Hematopoietic multipotent progenitor cell treated with erythropoietin and hydrocortisone succinate and interleukin-3 and kit ligand, for 17 days (in vitro differentiated cells): ENCODE measurements at regions not wholly inside any gene's neighbourhood (a gene's known extent, or its start where the extent isn't known, plus 50 kb on each side); places are given as distances from the start of the nearest gene placed in this dataset.

Experiments used
- DNase-seq: peaks from one replicate; pipeline ENCODE4 v3.0.0-alpha.2; 2015; ENCODE audit warnings: low spot score

DNA sequence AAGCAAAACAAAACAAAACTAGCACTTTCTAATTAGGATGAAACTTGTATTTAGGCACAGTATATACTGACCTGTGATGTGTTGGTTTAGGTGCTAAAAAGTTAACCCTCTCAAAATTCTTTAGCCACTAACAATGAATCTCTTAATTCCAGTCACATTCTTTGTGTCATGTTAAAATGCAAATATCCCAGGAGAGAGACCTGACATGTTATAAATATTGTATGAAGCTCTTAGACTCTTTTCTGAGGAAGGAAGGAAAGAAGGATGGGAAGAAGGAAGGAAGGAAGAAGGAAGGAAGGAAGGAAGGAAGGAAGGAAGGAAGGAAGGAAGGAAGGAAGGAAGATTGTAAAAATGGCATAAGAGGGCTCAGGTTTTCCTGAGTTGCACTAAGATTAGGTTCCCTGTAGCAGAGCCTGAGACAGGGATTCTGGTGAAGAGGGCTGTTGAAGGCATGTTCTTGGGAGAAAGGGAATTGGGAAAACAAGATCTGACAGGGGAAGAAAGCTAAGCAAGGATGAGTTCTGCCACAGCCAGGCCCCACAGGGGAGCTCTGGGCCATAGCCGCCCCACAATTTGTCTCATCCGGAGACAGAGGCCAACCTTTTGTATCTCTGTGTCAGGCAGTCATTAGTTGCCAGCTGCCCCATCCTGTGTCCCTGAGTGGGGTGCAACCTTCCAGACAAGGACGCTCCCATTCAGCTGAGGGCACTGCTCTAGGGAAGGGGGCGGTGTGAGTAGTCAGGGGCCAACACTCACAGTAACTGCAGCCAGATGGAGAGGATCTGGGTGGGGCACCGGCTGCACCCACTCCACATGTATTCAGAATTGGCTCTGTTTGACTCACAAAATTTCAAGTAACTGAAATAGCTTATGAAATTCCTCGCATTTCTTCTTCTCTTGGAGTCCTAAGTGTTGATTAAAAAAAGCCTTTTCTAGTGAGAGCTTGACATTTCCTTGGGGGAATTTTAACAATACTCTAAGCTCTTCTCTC lies 189.3 kb upstream of the ARG1 start:
- no peak for DNase-seq

DNA sequence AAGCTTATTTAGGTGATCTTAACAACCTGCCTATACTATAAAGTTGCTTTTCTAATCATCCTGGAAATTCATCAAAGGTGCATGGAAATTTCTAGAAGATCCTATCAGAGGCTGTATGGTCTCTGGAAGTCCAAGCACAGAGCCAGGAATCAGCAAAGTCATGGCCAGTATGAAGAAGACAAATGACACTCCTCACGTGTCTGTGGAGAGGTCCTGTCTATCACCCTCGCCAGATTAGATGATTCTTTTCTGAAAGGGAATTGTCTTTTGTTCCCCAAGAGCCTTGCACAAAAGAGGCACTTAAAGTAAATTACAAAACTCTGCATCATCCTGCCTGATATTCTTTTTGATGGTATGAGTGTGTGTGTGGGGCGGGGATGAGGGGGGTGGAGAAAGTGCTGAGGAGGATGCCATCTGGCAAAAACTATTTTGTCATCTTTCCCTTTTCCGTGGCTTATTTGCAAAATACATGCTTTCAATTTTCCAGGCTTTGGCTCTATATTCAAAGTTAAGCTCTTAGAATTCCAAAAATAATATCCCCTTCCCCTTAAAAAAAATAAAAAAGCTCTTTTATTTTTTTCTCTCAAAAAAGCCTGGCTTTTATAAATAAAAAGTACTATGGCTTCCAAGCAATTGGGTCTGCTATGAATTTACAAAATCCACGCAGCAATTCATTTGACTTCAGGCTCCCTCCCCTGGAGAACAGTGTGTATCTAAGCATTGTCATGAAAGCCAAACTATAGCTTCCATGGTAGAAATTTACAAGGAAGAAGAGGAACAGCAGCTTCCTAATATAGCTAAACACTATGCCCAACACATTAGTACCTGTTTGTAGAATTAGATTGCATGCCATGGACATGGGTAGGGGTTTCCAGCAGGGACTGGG lies 185.2 kb upstream of the ARG1 start:
- no peak for DNase-seq

DNA sequence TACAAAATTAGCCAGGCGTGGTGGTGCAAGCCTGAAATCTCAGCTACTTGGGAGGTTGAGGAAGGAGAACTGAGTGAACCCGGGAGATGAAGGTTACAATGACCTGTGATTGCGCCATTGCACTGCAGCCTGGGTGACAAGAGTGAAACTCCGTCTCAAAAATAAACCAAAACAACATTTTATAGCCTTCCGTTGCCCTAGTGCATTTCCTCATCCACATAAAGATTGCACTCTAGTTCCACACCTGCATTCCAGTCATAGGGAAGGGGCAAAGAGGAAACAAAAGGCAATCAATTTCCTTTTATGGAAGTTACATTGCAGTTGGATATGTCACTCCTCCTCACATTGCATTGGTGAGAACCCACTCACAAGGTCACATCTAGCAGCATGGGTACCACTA lies 182.7 kb upstream of the ARG1 start:
- no peak for DNase-seq

DNA sequence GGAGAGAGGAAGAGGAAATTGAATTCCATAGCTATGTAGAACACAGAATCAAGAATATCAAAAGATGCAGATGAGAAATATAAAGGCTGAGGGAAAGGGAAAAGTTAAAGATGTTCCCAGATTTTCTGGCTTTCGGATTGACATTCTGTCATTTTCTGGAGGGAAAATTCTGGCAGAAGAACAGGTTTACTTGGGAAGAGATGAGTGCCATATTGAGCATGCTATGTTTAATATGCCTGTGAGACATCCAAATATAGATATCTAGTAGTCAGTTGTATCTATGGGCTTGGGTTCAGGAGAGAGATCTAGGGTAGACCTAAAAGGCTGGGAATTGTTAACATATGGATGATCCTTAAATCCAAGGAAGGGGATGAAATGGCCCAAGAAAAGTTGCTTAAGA lies 181.9 kb upstream of the ARG1 start:
- no peak for DNase-seq

DNA sequence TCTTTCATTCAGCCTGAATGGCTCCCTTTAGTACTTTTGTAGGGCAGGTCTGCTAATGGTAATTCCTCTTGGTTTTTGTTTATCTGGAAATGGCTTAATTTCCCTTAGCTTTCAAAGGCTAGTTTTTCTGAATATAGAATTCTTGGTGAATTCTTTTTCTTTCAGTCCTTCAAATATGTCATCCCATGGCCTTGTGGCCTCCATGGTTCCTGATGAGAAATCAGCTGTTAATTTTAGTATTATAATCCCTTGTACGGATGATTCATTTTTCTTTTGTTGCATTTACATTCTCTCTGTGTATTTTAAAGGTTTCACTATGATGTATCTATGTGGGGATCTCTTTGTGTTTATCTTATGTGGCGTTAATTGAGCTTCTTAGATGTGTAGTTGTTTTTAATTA lies 179.6 kb upstream of the ARG1 start:
- no peak for DNase-seq

DNA sequence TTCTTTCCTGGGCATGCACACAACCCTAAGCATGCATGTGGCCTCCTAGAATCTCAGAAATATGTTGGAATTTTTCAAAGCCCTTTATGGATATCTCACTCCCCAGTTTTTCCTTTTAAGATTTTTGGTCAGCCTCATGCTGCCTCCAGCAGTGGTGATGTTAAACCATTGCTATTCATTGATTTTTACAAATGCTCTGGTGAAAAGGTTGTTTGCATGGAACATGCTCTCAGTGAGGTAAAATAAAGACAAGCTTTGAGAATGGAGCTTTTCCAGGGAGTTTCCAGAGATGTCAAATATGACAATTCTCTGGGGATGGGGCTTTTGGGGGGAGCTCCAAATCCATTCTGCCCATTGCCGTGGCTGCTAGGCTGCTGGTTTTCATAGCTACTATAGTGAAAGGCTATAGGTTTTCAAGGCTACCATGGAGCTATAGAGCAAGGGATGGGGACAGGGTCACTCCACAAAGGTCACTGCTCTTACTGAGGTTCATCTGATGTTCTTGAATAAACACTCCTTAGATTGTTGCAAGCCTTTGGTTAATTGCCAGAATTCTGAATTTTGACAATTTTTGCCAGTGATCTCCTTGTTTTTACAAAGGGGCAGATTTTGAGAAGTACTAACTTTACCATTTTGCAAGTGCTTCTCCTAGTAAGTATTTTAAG lies 178.1 kb upstream of the ARG1 start:
- DNase-seq, result no peak

DNA sequence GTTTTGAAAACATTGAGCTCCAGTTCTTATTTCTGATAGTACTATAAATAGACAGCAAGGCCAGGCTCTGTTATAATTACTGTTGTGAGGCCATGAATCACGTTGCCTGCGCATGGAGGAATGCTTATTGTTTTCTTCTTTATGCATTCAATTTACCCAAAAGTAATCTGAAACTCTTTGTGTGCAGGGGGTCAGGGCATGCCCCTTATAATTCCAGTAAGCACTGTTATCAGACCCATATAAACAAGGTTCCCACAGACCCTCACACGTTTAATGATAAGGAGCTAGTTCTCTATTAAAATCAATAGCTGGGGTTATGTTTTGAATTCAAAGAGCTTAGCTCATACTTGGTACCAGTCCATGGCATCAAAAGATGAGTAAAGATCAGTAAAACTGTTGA lies 174.8 kb upstream of the ARG1 start:
- no peak for DNase-seq

DNA sequence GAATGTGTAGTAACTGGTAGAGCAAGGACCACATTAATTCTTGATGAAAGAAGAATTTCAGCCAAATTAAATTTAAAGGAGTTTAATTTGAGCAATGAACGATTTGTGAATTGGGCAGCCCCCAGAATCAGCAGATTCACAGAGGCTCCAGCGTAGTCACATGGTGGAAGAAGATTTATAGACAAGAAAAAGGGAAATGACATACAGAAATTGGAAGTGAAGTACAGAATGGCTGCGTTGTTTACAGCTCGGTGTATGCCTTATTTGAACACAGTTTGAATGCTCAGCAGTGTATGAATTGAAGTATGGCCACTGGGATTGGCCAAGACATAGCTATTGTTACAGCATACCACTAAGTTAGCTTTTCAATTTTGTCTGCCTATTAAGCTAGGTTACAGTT lies 173.6 kb upstream of the ARG1 start:
- DNase-seq, result no peak

DNA sequence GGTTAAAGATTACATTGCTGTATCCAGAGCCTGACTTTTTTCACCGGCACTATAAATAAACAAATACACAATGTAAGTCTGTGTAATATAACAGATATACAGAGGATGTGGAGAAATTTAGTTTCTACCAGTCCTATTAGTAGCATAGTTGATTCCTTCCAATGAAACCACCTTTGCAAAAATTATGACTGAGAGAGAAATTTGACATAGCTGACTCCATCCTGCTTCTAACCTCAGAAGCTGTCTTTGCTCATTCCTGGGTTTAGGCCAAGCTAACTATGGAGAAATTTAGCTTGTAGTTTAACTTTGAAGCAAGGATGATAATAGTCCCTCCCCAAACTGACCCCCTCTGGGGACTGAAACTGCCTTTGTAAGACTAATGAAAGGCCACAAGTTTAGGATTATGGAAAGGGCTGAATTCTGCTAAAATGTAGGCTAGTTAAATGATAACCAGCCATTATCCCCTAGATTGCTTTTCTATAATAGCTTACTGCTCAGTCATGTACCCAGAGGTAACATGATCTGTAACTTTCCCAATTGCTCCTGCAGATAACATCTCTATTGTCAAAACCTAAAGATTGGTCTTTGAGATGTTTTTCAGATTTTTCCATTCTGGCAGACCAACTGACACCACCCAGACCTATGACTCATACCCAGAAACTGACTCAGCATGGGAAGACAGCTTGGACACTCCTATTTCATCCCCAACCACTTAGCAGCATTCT lies 172.8 kb upstream of the ARG1 start:
- no peak for DNase-seq

DNA sequence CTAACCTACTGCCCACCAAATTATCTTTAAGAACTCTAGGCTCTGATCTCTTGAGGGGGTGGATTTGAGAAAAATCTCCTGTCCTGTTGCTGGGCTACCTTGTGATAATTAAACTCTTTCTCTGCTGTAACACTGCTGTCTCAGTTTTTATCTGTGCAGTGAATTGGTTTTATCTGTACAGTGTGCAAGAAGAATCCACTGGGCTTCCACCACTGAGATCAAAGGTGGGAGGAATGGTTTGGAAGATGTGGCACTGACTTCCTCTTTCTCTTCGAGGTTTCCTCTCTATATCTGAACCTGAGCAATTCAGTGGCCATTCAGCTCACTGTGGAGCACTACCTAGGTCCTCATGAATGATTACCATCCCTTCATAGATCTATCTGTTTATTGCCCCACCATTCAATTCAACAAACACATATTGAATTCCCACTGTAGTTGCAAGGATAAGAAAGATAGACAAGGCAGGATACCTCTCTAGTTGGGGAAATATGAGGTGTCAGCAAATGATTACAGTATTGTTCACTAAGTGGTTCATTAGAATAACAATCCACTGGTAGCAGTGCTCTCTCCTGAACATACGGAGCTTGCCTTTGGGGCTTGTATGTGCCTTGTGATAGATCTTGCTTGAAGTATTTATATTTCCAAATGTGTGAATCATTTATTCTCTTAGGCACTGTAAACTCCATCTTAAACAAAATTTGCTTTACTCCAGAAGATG lies 172.1 kb upstream of the ARG1 start:
- DNase-seq, result no peak

DNA sequence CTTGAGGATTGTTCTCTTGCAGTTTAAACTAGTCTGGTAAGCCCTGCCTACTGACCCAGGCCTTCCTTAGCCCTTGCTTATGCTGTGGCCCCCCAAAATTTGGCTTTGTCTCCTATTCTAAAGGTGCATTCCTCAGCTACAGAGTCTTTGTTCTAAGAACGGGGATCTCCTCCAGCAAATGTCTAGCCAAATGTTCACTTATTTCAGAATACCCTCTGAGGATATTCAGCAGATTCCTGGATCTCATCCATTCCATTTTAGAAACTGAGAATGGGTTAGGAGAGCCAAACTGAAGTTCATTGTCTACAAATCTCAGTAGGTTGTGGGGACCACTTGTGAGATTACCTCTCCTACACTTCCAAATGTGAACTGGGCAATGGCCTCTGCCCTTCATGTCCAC lies 164.2 kb upstream of the ARG1 start:
- no peak for DNase-seq

DNA sequence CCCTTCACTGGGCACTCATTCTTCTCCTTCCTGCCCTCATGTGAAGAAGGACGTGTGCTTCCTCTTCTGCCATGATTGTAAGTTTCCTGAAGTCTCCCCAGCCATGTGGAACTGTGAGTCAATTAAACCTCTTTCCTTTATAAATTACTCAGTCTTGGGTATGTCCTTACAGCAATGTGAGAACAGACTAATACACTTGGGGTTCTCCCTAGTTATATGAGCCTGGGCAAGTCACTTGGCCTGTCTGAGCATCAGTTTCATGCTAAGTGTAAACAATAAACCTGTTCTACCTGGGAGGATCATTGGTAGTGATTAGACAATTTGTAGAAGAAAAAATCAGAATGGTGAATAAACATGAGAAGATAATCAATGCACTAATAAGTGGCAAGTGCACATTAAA lies 162.2 kb upstream of the ARG1 start:
- DNase-seq, result no peak

DNA sequence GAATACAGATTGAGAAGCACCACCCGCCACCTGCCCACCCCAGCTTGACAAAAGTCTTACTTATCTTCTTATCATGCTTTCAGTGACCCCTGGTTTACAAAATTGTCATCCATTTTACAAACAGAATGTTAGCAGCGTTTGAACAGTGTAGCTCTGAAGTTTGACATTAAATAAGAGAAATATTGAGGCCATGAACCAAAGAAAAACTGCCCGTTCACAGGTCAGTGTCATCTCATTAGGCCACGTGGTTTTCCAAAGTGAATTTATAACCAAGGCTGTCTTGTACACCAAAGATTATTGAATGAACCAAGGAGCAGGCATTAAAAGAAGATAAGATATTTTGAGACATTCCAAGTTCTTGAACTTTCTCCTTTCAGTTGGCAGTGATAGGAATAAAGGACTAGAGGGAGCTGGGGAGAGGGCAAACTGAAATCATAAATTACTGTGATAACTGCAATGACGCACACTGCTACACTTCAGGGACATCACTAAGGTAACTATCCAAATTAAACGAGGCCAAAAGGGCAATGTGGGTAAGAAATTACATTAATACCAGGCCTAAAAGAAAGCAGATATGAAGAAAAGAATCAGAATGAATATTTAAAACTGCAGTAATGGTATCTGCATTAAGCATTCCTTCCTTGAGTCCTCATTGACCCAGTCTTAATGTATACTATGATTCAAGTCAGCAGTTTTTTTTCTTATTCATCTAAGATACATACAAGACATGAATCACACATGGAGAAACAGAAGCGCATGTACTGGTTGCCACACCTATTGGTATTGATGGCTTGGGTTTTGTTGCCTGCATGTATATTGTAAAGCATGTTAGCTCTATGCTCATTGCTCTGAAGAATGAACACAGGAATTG lies 159.8 kb upstream of the ARG1 start:
- no peak for DNase-seq

DNA sequence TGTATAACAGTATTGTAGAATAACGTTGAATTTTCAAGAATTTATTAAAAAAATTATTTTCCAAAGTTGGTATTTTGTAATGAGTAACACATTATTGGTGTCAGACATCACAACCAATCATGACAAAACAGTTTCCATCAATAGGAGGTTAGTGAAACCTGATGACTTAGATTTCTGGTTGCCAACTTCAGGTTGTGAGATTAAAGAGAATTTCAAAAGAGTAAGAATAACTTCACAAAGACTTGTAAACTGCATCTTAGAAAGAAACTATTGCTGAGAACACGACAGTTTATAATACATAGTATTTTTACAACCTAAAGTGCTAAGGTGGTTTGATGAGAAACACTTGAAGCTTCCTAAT lies 159.2 kb upstream of the ARG1 start:
- no peak for DNase-seq

DNA sequence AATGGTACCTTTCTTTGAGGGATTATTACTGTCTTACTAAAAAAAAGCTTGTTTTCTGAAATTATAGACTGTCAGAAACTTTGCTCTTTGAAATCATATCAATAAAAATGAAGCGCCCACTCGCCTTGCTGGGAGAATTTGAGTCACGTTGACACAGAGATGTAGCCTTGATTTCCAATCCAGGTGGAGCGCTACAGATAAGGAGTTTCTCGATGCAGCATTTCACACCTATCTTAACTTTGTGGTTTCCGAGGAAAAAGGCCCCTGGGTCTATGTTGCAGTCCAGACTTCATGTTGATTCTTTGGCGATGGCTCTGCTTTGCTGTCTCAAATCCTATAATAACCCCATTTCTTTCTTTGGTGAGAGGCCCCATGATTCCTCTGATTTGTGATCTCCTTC lies 158.1 kb upstream of the ARG1 start:
- DNase-seq, result no peak

DNA sequence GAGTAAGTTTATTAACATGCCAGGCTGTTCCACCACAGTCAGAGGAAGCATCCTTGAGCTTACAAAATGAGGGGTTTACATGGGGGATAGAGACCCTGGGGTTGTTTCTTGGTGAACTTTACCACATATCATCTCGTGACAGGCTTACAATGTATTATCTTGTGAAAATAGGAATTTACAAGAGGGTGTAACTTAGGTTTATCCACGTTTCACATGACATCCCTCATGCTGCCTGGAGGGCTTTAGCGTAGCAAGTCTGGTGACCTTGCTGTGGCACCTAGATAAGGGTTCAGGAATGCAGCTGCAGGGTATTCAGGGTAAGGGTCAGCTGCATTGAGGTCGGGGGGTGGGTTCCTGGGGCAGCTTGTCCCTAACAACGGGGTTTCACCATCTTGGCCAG lies 154.6 kb upstream of the ARG1 start:
- DNase-seq, result no peak

DNA sequence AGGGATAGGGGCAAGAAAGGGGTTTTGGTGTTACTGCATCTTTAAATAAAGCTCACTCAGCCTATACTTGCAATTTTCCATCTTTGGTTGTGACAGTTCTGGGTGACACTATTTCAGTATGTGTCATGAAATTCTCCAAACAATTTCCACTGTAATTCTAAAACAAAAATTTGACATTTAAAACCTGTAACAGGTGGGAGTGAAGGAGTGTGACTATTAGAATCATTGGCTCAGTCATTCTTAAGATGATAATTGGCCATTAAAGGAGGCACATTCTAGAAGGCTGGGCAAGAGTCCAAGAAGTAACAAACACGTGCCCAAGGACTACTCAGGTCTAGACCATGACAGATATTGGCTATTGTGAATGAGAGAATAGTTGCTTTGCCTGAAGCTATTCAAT lies 153.3 kb upstream of the ARG1 start:
- no peak for DNase-seq

DNA sequence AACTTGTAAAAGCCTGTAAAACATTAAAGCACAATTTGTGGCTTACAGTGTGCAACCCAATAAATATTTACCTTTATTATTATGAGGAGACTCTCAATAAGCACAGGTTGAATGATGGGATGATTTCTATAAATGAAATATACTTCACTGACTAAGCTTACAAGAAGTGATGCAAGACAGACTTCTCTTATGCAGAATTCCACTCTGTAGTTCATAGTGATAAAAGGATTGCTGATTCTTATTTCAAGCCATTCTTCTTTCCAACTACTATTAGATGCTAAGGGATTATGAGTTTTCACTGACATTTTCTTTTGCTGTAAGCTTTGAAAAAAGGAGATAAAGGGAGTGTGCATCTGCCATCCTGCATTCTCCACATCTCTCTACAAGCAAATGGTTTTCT lies 149.0 kb upstream of the ARG1 start:
- no peak for DNase-seq

DNA sequence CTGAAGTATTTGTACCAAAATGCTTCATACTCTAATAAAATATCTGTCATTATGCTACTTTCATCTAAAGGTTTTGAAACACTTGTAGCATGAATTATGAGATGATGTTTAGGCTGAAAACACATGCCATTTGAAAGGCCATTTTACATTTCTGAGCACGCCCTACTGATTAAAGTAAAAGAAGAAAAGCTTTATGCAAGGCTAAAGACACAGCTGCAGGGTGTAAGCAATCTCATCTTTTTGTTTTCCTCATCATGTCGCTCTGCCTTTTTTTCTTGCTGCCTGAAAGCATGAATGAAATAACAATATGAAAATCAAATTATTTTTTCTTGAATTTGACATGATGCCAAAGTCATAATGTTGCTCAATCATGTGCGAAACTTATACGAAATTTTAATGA lies 148.6 kb upstream of the ARG1 start:
- no peak for DNase-seq

DNA sequence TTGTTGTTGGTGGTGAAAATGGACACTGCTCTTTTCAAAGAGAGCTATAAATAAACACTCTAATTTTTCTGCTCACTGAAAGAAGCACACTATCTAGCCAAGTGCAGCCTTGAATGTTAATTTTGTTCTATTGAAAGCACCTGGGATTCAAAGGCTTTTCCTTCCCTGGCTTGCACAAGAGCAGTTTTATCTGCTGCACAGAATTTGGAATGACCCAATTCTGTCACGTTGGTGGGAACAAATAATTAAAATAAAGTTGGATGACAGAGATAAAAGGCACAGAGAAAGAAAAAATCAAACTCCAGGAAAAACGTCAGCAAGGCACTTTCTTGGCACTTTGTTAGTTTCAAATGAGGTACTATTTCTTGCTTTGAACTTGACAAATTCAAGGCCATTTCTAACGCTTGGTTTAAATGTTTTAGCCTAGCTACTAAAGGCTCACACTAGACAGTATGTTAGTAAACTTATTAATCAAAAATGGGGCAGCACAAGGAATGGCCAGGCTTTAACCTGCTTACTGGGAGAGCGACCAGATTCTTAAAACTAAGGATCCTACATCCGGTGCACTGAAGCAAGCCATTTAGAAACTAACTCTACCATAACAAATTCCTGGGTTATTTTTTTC lies 145.5 kb upstream of the ARG1 start:
- no peak for DNase-seq
